ENCODE measurements at regions not wholly inside any gene's neighbourhood (a gene's known extent, or its start where the extent isn't known, plus 50 kb on each side); places are given as distances from the start of the nearest gene placed in this dataset.
"Not testable (repeated sequence)": the region's sequence is repeated elsewhere in the genome, so short reads cannot be mapped to it uniquely, and the experiment has no call there.

- no peak for TF ChIP-seq CTCF (IDR thresholded peaks at IDR 0.05; ENCODE audit: borderline replicate concordance, insufficient read depth, low read depth, low read length)
- no peak overlapping the region for H3K4me3 ChIP-seq (ENCODE audit: low read depth, low read length)
These were observed 72.7 kb upstream of the IL33 start for GRCh38 chr9:6142799-6143454.

- H3K4me3 ChIP-seq (ENCODE audit: low read depth, low read length), result not testable (repeated sequence)
These were observed 79.8 kb upstream of the IL33 start for GRCh38 chr9:6135780-6136179.

GRCh38 chr9:6134661-6135180 is 80.9 kb upstream of the IL33 start:
- no peak overlapping the region for H3K4me3 ChIP-seq (ENCODE audit: low read depth, low read length)
- no peak for TF ChIP-seq CTCF (IDR thresholded peaks at IDR 0.05; ENCODE audit: borderline replicate concordance, insufficient read depth, low read depth, low read length)

- no peak overlapping the region for H3K4me3 ChIP-seq (ENCODE audit: low read depth, low read length)
- TF ChIP-seq CTCF (IDR thresholded peaks at IDR 0.05; ENCODE audit: borderline replicate concordance, insufficient read depth, low read depth, low read length), result no peak
These were observed 82.1 kb upstream of the IL33 start for GRCh38 chr9:6133346-6134063.

- no peak for TF ChIP-seq CTCF (IDR thresholded peaks at IDR 0.05; ENCODE audit: borderline replicate concordance, insufficient read depth, low read depth, low read length)
- no peak overlapping the region for H3K4me3 ChIP-seq (ENCODE audit: low read depth, low read length)
These were observed 83.0 kb upstream of the IL33 start for GRCh38 chr9:6132650-6133049.

- H3K4me3 ChIP-seq (ENCODE audit: low read depth, low read length), result no peak overlapping the region
- no peak for TF ChIP-seq CTCF (IDR thresholded peaks at IDR 0.05; ENCODE audit: borderline replicate concordance, insufficient read depth, low read depth, low read length)
These were observed 87.6 kb upstream of the IL33 start for GRCh38 chr9:6128030-6128429.

GRCh38 chr9:6126377-6126776 is 89.2 kb upstream of the IL33 start:
- H3K4me3 ChIP-seq (ENCODE audit: low read depth, low read length), result no peak overlapping the region
- TF ChIP-seq CTCF (IDR thresholded peaks at IDR 0.05; ENCODE audit: borderline replicate concordance, insufficient read depth, low read depth, low read length), result no peak
